Retinal pigment epithelial cell (primary cell): ENCODE measurements at regions not wholly inside any gene's neighbourhood (a gene's known extent, or its start where the extent isn't known, plus 50 kb on each side); places are given as distances from the start of the nearest gene placed in this dataset.
"Not testable (repeated sequence)": the region's sequence is repeated elsewhere in the genome, so short reads cannot be mapped to it uniquely, and the experiment has no call there.

ENCODE experiments used
- DNase-seq: peaks from one replicate; pipeline ENCODE4 v3.0.0-alpha.2; 2010; ENCODE audit warnings: low read depth
- H3K4me3 ChIP-seq: 2 replicates; pipeline ENCODE4 v1.5.1; 2011; ENCODE audit warnings: mild to moderate bottlenecking, low read length, control low read depth, moderate library complexity
- TF ChIP-seq, protein P1 (sequence below): conservative IDR thresholded peaks from 2 replicates; pipeline ENCODE4 v1.5.1; 2011; ENCODE audit warnings: low read depth, low read length, control low read depth, inconsistent platforms

GRCh38 chr14:101088714-101089113, 185.2 kb upstream of the RTL1 start:
- H3K4me3 ChIP-seq: no peak overlapping the region
- DNase-seq: no peak
- TF ChIP-seq, protein P1, sequence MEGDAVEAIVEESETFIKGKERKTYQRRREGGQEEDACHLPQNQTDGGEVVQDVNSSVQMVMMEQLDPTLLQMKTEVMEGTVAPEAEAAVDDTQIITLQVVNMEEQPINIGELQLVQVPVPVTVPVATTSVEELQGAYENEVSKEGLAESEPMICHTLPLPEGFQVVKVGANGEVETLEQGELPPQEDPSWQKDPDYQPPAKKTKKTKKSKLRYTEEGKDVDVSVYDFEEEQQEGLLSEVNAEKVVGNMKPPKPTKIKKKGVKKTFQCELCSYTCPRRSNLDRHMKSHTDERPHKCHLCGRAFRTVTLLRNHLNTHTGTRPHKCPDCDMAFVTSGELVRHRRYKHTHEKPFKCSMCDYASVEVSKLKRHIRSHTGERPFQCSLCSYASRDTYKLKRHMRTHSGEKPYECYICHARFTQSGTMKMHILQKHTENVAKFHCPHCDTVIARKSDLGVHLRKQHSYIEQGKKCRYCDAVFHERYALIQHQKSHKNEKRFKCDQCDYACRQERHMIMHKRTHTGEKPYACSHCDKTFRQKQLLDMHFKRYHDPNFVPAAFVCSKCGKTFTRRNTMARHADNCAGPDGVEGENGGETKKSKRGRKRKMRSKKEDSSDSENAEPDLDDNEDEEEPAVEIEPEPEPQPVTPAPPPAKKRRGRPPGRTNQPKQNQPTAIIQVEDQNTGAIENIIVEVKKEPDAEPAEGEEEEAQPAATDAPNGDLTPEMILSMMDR: no peak

- H3K4me3 ChIP-seq, DNase-seq: not testable (repeated sequence)
Observed at GRCh38 chr14:101090478-101090877, 187.0 kb upstream of the RTL1 start.

GRCh38 chr14:101090976-101091375, 187.5 kb upstream of the RTL1 start:
- TF ChIP-seq, protein P1: no peak
- H3K4me3 ChIP-seq: no peak overlapping the region
- no peak for DNase-seq

GRCh38 chr14:101094916-101095315, 191.4 kb upstream of the RTL1 start:
- not testable (repeated sequence) for DNase-seq, H3K4me3 ChIP-seq

DNA sequence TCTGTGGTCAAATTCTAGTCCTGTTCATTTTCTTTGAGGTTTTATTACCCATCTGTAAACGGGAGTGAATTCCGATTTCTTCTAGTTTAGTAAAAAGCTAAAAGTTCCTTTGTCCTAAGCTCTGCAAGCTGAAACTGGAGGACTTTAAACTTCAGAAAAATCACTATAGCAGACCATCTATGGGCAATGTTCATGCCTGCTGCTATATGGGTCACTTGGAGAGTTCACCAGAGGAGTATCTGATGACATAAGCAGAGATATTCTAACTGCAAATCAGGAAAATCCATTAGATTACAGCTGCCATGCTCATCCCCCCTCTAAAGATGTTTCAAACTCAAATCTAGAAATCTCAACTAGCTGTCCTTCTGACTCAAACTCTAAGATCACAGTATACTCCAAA, 193.0 kb upstream of the RTL1 start:
- TF ChIP-seq, protein P1: no peak
- H3K4me3 ChIP-seq: no peak overlapping the region
- DNase-seq: no peak

DNA sequence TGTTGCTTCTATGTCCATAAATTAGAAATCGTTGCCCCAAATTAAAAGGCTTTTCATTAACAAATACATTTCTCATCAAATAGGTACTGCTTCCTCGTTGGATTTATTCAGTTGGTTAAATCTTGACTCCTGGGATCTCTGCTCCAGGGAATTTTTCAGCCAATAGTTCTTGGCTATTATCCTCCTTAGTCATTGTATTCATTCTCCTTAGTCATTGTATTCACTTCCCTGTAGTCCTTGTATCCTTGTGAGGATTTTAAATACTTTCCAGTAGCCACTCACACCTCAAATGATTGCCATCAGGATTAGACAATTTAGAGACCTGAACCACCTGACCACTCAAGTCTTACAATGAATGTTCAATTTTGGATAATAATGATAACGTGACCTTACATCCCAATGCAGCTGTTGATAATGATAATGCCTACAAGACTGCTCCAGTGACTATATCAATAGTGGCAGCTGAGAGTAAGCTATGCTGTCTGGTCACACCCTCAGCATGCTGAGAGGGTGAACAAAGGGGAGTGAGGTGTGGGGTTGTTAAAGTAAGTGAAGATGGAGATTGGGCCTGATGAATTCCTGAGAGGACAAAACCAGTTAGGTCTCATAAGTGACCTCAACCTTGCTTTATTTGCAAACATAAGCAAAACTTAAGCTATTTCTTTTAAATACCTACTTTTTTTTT, 193.7 kb upstream of the RTL1 start:
- no peak for DNase-seq
- TF ChIP-seq, protein P1: no peak
- no peak overlapping the region for H3K4me3 ChIP-seq

GRCh38 chr14:101098177-101098576, 194.7 kb upstream of the RTL1 start:
- no peak for DNase-seq
- TF ChIP-seq, protein P1: no peak
- no peak overlapping the region for H3K4me3 ChIP-seq

GRCh38 chr14:101098641-101099040, 195.1 kb upstream of the RTL1 start:
- no peak overlapping the region for H3K4me3 ChIP-seq
- TF ChIP-seq, protein P1: no peak
- DNase-seq: no peak
